Activated CD4-positive, alpha-beta T cell treated with anti-CD3 and anti-CD28 coated beads for 48 hours (primary cell): ENCODE measurements at regions not wholly inside any gene's neighbourhood (a gene's known extent, or its start where the extent isn't known, plus 50 kb on each side); places are given as distances from the start of the nearest gene placed in this dataset.

ENCODE experiments used
- DNase-seq: peaks from one replicate; pipeline ENCODE4 v3.0.0-alpha.2; 2020

DNA sequence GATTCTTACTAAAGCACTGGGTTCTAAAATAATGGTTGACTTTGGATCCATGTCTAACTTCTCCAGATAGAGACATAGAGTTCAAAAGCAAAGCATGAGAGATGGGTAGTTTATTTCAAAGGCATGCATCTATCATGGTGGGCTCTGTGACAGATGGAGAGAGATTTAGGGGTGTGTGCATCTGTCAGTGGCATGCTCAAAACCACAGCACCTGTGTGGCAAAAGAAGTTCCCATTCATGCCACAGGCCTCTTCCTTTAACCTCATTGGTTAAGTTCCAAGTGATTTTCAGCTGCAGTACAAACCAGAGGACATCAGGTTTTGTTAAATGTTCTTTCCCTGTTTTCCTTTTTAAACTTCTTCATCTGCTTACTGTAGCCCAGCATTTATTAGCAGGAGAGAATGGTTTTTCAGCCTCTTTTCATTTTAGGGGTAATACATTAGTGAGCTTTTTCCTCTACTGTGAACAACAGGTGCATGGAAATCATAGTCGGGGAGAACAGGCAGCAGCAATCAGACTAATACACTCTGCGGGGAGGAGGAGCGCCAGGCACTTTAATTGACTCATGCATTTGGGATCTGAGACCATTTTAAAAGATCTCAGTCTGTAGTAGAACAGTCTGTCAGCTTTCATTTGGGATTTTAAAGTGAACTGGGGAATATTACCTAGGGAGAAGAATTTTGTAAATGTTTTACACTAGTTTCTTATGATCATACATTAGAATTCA is 52.4 kb upstream of the UPP2 start:
- no peak for DNase-seq

DNA sequence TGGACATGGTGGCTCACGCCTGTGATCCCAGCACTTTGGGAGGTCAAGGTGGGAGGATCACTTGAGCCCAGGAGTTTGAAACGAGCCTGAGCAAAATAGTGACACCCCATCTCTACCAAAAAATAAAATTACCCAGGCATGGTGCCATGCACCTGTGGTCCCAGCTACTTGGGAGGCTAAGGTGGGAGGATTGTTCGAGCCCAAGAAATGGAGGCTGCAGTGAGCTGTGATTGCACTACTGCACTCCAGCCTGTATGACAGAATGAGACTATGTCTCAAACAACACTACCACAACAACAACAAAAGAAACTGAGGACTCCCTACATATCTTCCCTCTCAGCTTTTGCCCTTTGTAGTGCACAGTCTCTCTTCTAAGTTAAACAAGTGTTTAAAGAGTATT is 53.3 kb upstream of the UPP2 start:
- no peak for DNase-seq

DNA sequence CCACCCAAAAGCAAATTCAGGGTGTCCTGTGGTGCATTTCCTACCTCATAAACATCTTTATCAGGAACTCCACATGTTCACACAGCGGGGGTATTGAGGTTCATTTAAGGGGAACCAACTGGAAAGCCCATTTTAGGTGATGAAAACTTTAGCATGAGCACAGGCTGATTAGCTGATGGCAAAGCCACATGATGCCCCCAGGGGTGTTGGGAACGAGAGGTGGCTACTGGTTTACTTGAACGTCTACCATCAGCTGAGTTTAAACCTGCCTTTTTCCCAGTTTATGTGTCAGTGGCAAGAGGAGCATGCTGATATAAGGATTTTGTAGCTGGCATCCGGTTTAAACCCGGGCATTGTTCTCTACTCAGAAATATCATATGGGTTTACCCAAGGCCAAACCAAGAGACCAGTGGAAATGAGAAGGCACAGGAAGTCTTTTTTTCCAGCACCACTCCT is 54.5 kb upstream of the UPP2 start:
- no peak for DNase-seq

DNA sequence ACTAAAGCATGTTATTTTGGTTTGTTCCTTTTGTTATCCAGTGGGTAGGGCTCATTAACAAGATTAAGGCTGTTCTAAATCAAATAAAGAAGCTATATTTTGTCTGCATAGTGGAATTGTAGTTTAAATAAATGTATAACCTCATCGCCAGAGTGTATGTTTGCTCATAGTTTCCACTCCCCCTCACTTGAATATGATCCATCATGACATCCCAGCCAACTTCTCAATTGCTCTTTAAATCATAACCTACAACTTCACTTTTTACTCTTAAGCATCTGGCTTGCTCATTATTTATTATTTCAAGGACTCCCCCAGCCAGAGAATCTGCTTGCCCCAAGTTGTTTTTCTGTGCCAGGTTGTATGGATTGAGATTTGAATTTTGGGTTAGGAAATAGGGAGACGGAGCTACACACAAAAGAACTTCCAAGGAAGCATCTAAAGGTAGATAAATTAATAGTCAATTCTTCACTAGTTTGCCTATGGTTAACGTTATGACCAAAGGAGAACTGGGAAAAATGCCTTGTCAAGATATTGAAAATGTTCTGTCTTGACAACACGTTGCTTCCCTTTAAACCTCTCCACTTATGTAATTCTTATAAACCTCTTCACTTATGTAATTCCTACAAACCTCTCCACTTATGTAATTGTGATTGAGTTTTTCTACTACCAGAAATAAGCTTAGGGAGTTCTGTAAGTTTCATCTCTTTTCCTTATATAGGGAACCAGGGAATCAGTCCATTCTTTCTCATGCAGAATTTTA is 55.4 kb upstream of the UPP2 start:
- DNase-seq: no peak

DNA sequence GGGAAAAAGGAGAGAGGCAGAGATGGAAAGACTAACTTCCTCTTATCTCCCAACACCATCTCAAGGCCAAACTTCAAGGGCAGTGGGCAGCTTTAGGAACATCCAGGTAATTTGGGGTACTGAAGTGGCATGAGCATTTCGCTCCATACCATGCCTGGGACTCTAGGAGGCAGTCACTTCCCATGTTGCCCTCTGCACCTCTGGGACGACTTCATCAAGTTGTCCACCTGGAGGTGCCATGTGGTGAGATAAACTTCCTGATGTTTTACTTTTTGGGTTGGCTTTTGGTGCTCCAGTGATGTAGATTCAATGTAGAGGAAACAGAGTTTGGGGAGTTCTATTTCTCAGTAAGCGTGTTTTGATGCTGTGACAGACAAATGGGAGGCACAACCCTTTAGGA is 56.3 kb upstream of the UPP2 start:
- DNase-seq: no peak

DNA sequence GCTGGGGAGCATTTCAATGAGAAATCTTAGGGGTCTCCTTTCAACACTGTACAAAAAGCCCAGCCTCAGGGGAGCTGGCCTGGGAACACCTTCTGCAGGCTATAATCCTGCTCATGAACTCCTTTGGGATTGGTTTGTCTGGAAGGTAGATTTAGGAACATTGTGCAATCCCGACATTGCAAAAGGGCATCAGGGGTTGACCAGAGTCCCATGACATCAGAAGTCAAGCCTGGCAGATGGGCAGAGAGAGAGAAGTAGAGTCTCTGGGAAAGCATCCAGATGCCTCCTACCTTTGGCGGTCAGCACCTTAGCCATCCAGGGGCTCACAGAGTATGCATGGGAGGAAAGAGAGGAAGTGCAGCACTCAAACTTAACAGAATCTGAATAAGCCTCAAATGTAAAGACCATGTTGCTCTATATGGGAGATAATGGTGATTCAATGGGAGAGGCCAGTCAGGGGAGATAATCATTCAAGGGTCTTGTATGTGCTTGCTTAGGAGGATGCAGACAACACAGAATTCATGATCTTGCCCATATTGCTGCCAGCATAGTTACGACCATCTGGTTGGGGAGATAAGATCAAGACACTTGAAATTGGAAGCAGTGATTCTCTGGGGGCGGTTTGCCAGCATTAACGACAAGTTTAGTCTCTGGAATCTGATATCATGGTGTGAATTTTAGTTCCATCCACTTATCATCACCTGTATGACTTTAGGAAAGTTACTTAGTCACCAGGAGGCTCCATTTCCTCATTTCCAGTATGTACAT is 58.3 kb upstream of the UPP2 start:
- no peak for DNase-seq

- no peak for DNase-seq
These were observed 59.0 kb upstream of the UPP2 start for GRCh38 chr2:158042666-158043065.

DNA sequence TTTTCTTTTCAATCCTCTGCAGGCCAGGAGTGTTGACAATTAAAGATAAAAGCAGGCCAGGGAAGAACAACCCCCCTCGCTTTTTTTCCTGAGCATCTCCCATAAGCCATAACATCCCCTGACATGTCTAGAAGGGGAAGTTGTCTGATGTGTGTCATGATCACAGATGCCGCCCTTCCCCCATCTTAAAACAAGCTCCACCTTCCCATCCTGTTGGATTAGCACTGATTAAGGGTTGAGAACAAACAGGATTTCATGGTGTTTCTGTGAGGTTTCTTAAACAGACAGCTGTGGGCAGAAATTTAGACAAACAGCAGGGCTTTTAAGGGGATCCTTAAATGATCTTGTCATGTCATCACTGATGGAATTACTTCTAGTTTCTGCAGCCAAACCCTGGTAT is 59.4 kb upstream of the UPP2 start:
- no peak for DNase-seq

- DNase-seq: no peak
These were observed 60.3 kb upstream of the UPP2 start for GRCh38 chr2:158041400-158041799.

DNA sequence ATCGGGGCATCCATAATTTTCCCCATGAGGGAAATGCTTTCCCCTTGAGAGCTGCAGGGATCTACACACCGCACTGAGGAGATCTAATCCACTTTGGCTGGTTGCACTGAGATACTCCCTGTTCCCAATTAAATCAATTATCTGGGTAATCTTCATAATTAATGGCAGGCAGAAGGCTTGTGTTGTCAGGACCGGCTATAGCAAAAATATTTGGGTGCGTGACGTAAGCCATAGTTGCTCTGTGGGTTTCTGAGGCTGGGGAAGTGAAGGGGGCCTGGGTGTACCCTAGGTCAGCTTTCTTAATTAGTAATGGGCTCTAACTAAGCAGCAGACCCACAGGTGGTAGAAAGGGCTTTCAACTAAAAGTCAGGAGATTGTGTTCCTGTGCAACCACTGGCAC is 62.8 kb upstream of the UPP2 start:
- no peak for DNase-seq

DNA sequence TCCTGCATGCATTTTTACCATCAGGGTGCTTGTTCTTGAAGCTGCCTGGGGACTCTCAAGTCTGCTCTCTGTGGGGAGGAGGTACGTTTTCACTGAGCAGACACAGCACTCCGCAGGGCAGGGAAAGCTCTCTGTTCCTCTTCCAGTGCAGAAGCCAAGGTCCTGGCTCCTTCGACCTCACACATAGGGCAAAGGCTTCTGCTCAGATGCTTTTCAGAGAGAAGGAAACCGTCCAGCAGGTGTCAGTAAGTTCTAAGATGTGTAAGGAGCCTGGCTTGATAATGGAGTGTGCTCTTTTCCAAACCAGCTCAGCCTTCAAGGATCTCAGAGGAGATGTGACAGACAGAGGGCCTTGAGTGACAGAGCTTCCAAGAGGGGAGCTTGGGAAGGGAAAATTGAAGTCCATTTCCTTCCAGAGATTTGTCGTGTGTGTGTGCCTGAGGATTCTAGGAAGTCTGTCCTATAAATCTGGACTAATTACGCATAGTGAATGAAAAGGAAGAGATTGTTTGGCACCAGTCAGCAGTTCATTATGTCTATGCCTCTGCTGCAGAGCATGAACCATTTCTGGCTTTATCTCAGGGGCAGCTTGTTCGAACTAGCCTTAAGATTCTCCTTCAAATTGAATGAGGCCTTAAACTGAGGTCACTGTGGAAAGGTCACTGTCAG is 67.3 kb upstream of the UPP2 start:
- DNase-seq: peak; percentile 17

GRCh38 chr2:158031371-158031770 is 70.3 kb upstream of the UPP2 start:
- DNase-seq: no peak

DNA sequence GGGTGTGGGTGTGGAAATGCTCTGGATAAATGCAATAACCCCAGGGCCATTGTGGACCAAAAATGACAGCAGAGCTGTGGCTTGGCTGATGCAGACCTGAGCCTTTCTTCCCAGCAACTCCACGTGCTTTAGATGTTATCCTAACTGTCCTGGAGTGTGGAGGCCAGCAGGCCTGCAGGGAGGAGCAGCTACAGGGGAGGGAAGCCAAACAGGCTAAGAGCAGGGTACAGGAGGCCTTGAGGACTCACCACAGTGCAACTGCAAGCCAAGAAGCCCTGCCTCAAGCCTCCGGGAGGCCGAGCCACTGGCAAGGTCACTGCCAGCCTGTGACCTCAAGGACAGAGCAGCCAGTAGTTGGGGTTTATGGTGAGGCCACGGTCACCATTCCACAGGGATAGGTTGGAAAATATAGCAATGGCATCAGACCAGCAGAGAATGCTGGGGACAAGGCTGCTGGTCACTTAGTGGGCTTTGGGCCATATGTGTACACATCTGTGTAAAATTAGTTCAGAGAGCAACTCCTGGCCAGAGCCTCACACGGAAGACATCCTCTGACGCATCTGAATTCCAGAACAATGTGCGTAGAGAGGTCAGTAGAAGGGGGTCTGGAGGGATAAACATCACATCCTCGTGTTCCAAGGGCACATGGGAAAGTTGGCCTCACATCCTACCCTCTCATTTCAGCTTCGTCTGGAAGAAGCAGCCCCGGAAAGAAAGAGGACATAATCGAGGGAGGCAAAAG is 76.2 kb upstream of the UPP2 start:
- DNase-seq: no peak

- DNase-seq: peak; percentile 68
These were observed 77.3 kb upstream of the UPP2 start for GRCh38 chr2:158024288-158024898.

DNA sequence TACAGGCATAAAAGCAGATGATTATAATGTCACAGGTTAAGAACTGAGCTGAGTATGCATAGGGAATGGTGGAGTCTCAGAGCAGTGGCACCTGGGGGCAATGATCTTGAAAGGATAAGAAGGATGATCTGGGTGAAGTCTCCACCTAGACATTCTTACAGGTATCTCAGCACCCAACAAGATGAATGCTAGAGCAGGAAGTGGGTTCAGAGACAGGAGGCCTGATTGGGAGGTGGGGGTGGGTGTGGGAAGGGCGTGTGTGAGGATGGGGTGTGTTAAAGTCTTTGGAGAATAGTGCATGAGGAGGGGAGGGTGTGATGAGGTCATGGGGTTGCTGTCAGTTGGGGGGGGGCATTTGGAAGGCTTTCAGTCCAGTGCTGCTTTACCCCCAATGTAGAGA is 78.8 kb upstream of the UPP2 start:
- no peak for DNase-seq

DNA sequence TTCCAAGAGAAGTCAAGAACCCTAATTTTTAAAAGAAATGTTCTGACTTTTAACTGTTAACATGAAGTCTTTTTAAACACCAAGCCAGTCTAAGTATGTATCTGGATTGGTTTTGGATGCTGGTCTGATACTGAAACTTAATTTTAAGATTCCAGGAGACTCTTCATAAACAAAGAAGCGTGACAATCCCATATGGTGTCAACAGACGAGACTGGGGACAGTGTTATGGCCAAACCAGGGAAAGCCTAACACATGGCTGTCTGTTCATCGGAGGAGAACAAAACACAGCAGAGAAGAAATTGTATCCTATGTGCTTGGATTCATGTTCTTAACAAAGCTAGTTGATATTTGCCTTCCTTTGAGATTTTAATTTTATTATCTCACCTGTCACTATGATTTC is 80.5 kb upstream of the UPP2 start:
- no peak for DNase-seq

DNA sequence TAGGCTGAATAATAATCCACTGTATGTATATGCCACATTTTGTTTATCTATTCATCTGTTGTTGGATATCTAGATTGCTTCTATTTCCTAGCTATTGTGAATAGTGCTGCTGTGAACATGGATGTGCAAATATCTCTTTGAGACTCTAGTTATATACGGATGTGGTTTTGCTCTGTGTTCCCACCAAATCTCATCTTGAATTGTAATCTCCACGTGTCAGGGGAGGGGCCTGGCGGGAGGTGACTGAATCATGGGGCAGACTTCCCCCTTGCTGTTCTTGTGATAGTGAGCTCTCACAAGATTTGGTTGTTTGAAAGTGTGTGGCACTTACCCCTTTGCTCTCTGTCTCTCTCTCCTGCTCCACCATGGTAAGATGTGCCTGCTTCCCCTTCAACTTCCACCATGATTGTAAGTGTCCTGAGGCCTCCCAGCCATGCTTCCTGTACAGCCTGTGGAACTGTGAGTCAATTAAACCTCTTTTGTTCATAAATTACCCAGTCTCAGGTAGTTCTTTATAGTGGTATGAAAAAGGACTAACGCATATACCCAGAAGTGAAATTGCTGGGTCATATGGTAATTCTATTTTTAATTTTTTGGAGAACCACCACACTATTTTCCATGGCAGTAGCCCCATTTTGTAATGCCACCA is 86.1 kb upstream of the UPP2 start:
- no peak for DNase-seq

GRCh38 chr2:158013891-158014290 is 87.8 kb upstream of the UPP2 start:
- no peak for DNase-seq

- DNase-seq: no peak
These were observed 90.5 kb upstream of the UPP2 start for GRCh38 chr2:158011055-158011771.

GRCh38 chr2:158009399-158009798 is 92.3 kb upstream of the UPP2 start:
- no peak for DNase-seq
